NCI-H345 (cell line): ENCODE measurements at regions not wholly inside any gene's neighbourhood (a gene's known extent, or its start where the extent isn't known, plus 50 kb on each side); places are given as distances from the start of the nearest gene placed in this dataset.

Experiments
- DNase-seq: peaks from one replicate; lab custom pipeline; 2025; lab: John Stamatoyannopoulos, UW

GRCh38 chr2:16005816-16006536, 65.6 kb downstream of the MYCN start:
- no peak for DNase-seq

GRCh38 chr2:16005389-16005788, 65.0 kb downstream of the MYCN start:
- no peak for DNase-seq

GRCh38 chr2:16003809-16004208, 63.5 kb downstream of the MYCN start:
- no peak for DNase-seq

- DNase-seq = no peak
Observed at GRCh38 chr2:16003152-16003551, 62.8 kb downstream of the MYCN start.

- DNase-seq = no peak
Observed at GRCh38 chr2:16002575-16002974, 62.2 kb downstream of the MYCN start.

GRCh38 chr2:16002144-16002543, 61.8 kb downstream of the MYCN start:
- no peak for DNase-seq

GRCh38 chr2:16000642-16001041, 60.3 kb downstream of the MYCN start:
- no peak for DNase-seq

- DNase-seq = no peak
Observed at GRCh38 chr2:15999596-16000469, 59.5 kb downstream of the MYCN start.

GRCh38 chr2:15997728-15998280, 57.5 kb downstream of the MYCN start:
- no peak for DNase-seq

- DNase-seq = no peak
Observed at GRCh38 chr2:15996536-15997423, 56.4 kb downstream of the MYCN start.
